K562 (cell line): ENCODE measurements at regions not wholly inside any gene's neighbourhood (a gene's known extent, or its start where the extent isn't known, plus 50 kb on each side); places are given as distances from the start of the nearest gene placed in this dataset.

Source experiments
- ATAC-seq: fragments of 200-7000 bp; cut with Tn5 transposase; 3 replicates; pipeline ENCODE4 v1.9.1; 2020; ENCODE audit warnings: moderate library complexity
- BruUV-seq: library from RNA; stranded (reverse); fragments of 400-500 nt; replicated peaks from 2 replicates; lab custom pipeline; 2021; lab: Mats Ljungman, UMichigan
- CTCF ChIA-PET: fragments of 300-600 bp; formaldehyde crosslinking; extraction: SDS; loops from one replicate; lab custom pipeline; 2021; ENCODE audit warnings: low intra/inter-chr PET ratio; lab: Yijun Ruan, JAX
- POLR2A ChIA-PET: fragments of 300-600, 350-650 bp; sonication (Branson Sonifier 250); formaldehyde crosslinking; extraction: SDS; loops from one replicate; lab custom pipeline; 2021; ENCODE audit warnings: antibody characterized with exemption, inconsistent platforms; lab: Yijun Ruan, JAX
- DNase-seq, 4 experiments: peaks; one replicate each; pipeline versions ENCODE4 v3.0.0 to v3.0.0-alpha.2; 2011 to 2018; ENCODE audit warnings: low spot score in 3 of 4, mixed read lengths in 3 of 4; ENCODE audit errors: extremely low read depth in 1 of 4
- FAIRE-seq: peaks from 2 replicates; lab custom pipeline; 2011; peaks lifted over from hg19 to GRCh38; lab: Jason Lieb, UNC
- H2AFZ ChIP-seq: 2 replicates; pipeline ENCODE4 v1.6.0; 2011; ENCODE audit warnings: low read depth, low read length, control low read depth, inconsistent platforms
- H3K27ac ChIP-seq: fragments of 200-600 bp; 3 replicates; pipeline ENCODE4 v1.8.0; 2011; ENCODE audit warnings: low read depth, mild to moderate bottlenecking, control low read depth, inconsistent platforms, low read length, moderate library complexity, mixed read lengths; ENCODE audit errors: extremely low read depth
- H3K27me3 ChIP-seq, 2 experiments: fragments of 300-600 bp in 1 of 2; 2 replicates in 1 of 2; 3 replicates in 1 of 2; pipeline versions ENCODE4 v1.6.0 to v1.8.0; 2011; ENCODE audit warnings: inconsistent platforms in 2 of 2, low read length in 2 of 2, mild to moderate bottlenecking in 1 of 2, mixed read lengths in 1 of 2, moderate library complexity in 1 of 2; ENCODE audit not compliant: control insufficient read depth in 2 of 2, insufficient read depth in 2 of 2
- H3K36me3 ChIP-seq: fragments of 300-600 bp; 3 replicates; pipeline ENCODE4 v1.8.0; 2011; ENCODE audit warnings: mild to moderate bottlenecking, low read length, inconsistent platforms; ENCODE audit not compliant: control insufficient read depth, insufficient read depth
- H3K4me1 ChIP-seq, 2 experiments: fragments of 200-600 bp in 1 of 2; replicated peaks in 1 of 2; 2 replicates in 1 of 2; 3 replicates in 1 of 2; pipeline versions ENCODE4 v1.5.1 to v1.8.0; 2011; ENCODE audit warnings: inconsistent platforms in 2 of 2, low read length in 2 of 2, mild to moderate bottlenecking in 1 of 2, mixed read lengths in 1 of 2, moderate library complexity in 1 of 2; ENCODE audit not compliant: control insufficient read depth in 2 of 2, insufficient read depth in 2 of 2
- H3K4me2 ChIP-seq: 2 replicates; pipeline ENCODE4 v1.6.1; 2011; ENCODE audit warnings: low read length, control low read depth, inconsistent platforms, mixed read lengths; ENCODE audit not compliant: insufficient read depth
- H3K4me3 ChIP-seq: fragments of 200-600 bp; sonication (generic), shearing (Covaris generic); 2 replicates; pipeline ENCODE4 v1.5.1; 2016; ENCODE audit warnings: control low read depth, inconsistent platforms
- H3K79me2 ChIP-seq: fragments of 200-600 bp; 3 replicates; pipeline ENCODE4 v1.8.0; 2011; ENCODE audit warnings: low read length, inconsistent platforms; ENCODE audit not compliant: control insufficient read depth, insufficient read depth
- H3K9ac ChIP-seq, 2 experiments: 2 replicates each; pipeline versions ENCODE4 v1.6.0 to v1.6.1; 2011; ENCODE audit warnings: low read depth in 2 of 2, low read length in 2 of 2, control low read depth in 1 of 2, inconsistent platforms in 1 of 2, mild to moderate bottlenecking in 1 of 2, mixed read lengths in 1 of 2; ENCODE audit not compliant: insufficient read depth in 1 of 2
- H3K9me1 ChIP-seq: one replicate; pipeline ENCODE4 v1.6.0; 2011; ENCODE audit warnings: inconsistent platforms, mild to moderate bottlenecking, low read length, moderate library complexity; ENCODE audit not compliant: control insufficient read depth, insufficient read depth
- H3K9me3 ChIP-seq: replicated peaks from 2 replicates; pipeline ENCODE4 v1.5.1; 2011; ENCODE audit warnings: low read depth, low read length, inconsistent platforms; ENCODE audit not compliant: control insufficient read depth, insufficient read depth
- H4K20me1 ChIP-seq: replicated peaks from 2 replicates; pipeline ENCODE4 v1.6.1; 2011; ENCODE audit warnings: low read length, inconsistent platforms, mixed read lengths; ENCODE audit not compliant: control insufficient read depth, insufficient read depth
- CHD7 ChIP-seq: fragments of 200-600 bp; sonication (generic); IDR thresholded peaks from one replicate; pipeline ENCODE4 v1.6.1; 2012; ENCODE audit warnings: mild to moderate bottlenecking, low read depth, low read length, inconsistent platforms
- DMBX1 ChIP-seq: fragments of 250-450 bp; sonication (Bioruptor Pico); IDR thresholded peaks from 2 replicates; pipeline ENCODE4 v1.8.0; 2022; ENCODE audit warnings: inconsistent platforms, mild to moderate bottlenecking, moderate library complexity, borderline replicate concordance
- ELF1 ChIP-seq: fragments of 200-800 bp; sonication (Bioruptor generic); IDR thresholded peaks from 2 replicates; pipeline ENCODE4 v1.6.1; 2016; ENCODE audit warnings: missing genetic modification characterization, missing compliant biosample characterization
- HDAC6 ChIP-seq: IDR thresholded peaks from 2 replicates; pipeline ENCODE4 v1.6.1; 2012; ENCODE audit warnings: low read depth, mild to moderate bottlenecking, control low read depth, inconsistent platforms, low read length, moderate library complexity
- MCM3 ChIP-seq: fragments of 450-650 bp; IDR thresholded peaks from 2 replicates; pipeline ENCODE4 v1.6.1; 2016
- NFIC ChIP-seq: fragments of 450-650 bp; IDR thresholded peaks from 2 replicates; pipeline ENCODE4 v1.6.1; 2017; ENCODE audit warnings: mild to moderate bottlenecking, inconsistent platforms
- POLR2AphosphoS2 ChIP-seq: IDR thresholded peaks from 2 replicates; pipeline ENCODE4 v1.6.1; 2012; ENCODE audit warnings: low read length, improper control_type of control experiment
- POLR3G ChIP-seq: IDR thresholded peaks from 2 replicates; pipeline ENCODE4 v1.6.1; 2011; ENCODE audit not compliant: insufficient read length, insufficient replicate concordance; ENCODE audit errors: extremely low read depth
- TCF15 ChIP-seq: fragments of 250-450 bp; sonication (Bioruptor Pico); IDR thresholded peaks from 2 replicates; pipeline ENCODE4 v1.8.0; 2022; ENCODE audit warnings: moderate library complexity, mild to moderate bottlenecking, inconsistent platforms
- WGBS: fragments of 100-300 bp; shearing (Covaris generic); methylation state at CpG from one replicate; pipeline ENCODE4 v1.1.6; 2016; ENCODE audit warnings: low coverage, mixed read lengths; ENCODE audit not compliant: insufficient coverage; ENCODE audit errors: missing lambda C conversion rate; 5-methylcytosine and 5-hydroxymethylcytosine counted together
- in situ Hi-C: fragments of 300-500 bp; cut with MboI; formaldehyde crosslinking; loops from 4 replicates; pipeline ENCODE4 v1.15.0; 2018; ENCODE audit warnings: inconsistent platforms, mixed read lengths
- intact Hi-C: fragments of 100-400 bp; cut with micrococcal nuclease; formaldehyde crosslinking; loops from 2 replicates; pipeline ENCODE4 v1.14.2; 2022
- TF ChIP-seq, protein P1 (sequence below): fragments of 250-450 bp; sonication (Bioruptor Pico); IDR thresholded peaks from 2 replicates; pipeline ENCODE4 v1.8.0; 2022; ENCODE audit warnings: moderate library complexity, mild to moderate bottlenecking, inconsistent platforms

GRCh38 chr2:5187283-5187682, 504.9 kb upstream of the SOX11 start (continued):
- TF ChIP-seq, protein P1, sequence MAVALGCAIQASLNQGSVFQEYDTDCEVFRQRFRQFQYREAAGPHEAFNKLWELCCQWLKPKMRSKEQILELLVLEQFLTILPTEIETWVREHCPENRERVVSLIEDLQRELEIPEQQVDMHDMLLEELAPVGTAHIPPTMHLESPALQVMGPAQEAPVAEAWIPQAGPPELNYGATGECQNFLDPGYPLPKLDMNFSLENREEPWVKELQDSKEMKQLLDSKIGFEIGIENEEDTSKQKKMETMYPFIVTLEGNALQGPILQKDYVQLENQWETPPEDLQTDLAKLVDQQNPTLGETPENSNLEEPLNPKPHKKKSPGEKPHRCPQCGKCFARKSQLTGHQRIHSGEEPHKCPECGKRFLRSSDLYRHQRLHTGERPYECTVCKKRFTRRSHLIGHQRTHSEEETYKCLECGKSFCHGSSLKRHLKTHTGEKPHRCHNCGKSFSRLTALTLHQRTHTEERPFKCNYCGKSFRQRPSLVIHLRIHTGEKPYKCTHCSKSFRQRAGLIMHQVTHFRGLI (CRISPR knock-in tag), result no peak
- TF ChIP-seq DMBX1 (no peak), HDAC6 (no peak)

DNA sequence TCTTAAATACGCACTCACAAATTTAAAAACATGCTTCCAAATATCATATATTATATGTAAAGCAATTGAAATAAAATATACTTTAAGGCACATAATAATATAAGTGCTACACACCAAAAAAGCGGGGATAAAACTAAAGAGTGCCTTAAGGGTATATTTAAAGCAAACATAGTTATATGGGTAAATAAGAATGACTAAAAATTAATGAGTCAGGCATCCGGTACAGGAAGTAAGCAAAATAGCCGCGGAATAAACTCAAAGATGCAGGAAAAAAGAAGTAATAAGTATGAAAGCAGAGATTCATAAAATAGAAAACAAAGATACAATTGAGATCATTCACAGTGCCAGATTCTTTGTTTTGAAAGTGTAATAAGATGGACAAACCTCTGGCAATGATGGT, 503.5 kb upstream of the SOX11 start:
- Histone ChIP-seq H3K9me1 (no peaks in the 10 kb centered on the region), H3K36me3 (no peaks in the 10 kb centered on the region), H3K4me1 (no peaks in the 10 kb centered on the region), H3K4me2 (no peak overlapping the region), H3K27me3 (no peaks in the 10 kb centered on the region), H3K9me3 (no peaks in the 10 kb centered on the region; the same call in 1 of the 2 replicates), H3K9ac (no peak overlapping the region), H2AFZ (no peak overlapping the region), H3K4me3 (no peak overlapping the region), H3K79me2 (no peaks in the 10 kb centered on the region), H3K27ac (no peak overlapping the region), H4K20me1 (no peaks in the 10 kb centered on the region)
- FAIRE-seq (no peak), ATAC-seq (no peak), DNase-seq (no peak)
- in situ Hi-C loops, result no loop called here
- ChIA-PET POLR2A (no interaction called here), CTCF (no interaction called here)
- WGBS, result 0% methylated on average over 5 of the region's 5 CpGs
- intact Hi-C loops, result no loop called here
- no TSS peak for BruUV-seq
- TF ChIP-seq CHD7, result no peak
- TF ChIP-seq POLR2AphosphoS2, result no peak
- TF ChIP-seq ELF1 (tag), result no peak
- no peak for TF ChIP-seq NFIC
- TF ChIP-seq POLR3G, result no peak
- TF ChIP-seq TCF15 (CRISPR knock-in tag), result no peak
- TF ChIP-seq MCM3, result no peak
